ENCODE measurements at regions not wholly inside any gene's neighbourhood (a gene's known extent, or its start where the extent isn't known, plus 50 kb on each side); places are given as distances from the start of the nearest gene placed in this dataset.

GRCh38 chr6:19312241-19312978, 524.8 kb upstream of the ID4 start:
- no peak for TF ChIP-seq EZH2 (IDR thresholded peaks at IDR 0.05; ENCODE audit: borderline replicate concordance, low read depth, low read length, severe bottlenecking)
- TF ChIP-seq CTCF (IDR thresholded peaks at IDR 0.05; ENCODE audit: borderline replicate concordance, extremely low read depth, low read length, poor library complexity, severe bottlenecking): no peak
